ENCODE measurements at regions not wholly inside any gene's neighbourhood (a gene's known extent, or its start where the extent isn't known, plus 50 kb on each side); places are given as distances from the start of the nearest gene placed in this dataset.

DNA sequence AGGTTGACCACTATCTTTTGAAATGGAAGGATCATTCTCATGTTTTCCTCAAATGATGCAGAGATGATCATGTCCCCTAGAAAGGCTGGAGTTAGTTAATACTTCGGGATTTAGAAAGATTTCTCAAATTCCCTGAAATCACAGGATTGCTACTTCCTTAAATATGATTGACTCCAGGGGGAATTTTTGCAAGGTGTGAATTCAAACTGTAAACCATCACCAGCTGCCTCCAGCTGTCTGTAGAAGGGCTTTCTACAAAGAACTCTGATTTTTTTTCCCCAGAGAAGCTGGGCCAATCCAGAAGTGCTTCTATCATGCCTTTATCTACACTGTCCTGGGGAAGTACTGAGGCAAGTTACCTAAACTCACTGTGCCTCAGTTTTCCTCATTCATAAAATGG lies 114.5 kb downstream of the EDN1 start:
- no peak for TF ChIP-seq EZH2phosphoT487 (IDR thresholded peaks at IDR 0.05)
- TF ChIP-seq CTCF (IDR thresholded peaks at IDR 0.05): no peak
- TF ChIP-seq EZH2 (IDR thresholded peaks at IDR 0.05): no peak
